ENCODE measurements at regions not wholly inside any gene's neighbourhood (a gene's known extent, or its start where the extent isn't known, plus 50 kb on each side); places are given as distances from the start of the nearest gene placed in this dataset.
"Not testable (repeated sequence)": the region's sequence is repeated elsewhere in the genome, so short reads cannot be mapped to it uniquely, and the experiment has no call there.

- 50 to 75% methylated on average over 2 to 5 of the region's 5 CpGs for WGBS, 2 experiments (ENCODE audit: insufficient coverage in 2 of 2)
- no peak overlapping the region for H3K4me3 ChIP-seq (ENCODE audit: extremely low read depth, insufficient read depth, low read length, poor library complexity, severe bottlenecking)
- H3K27ac ChIP-seq (ENCODE audit: low read depth, low read length, severe bottlenecking) = no peak overlapping the region
- no peaks in the 10 kb centered on the region for H3K36me3 ChIP-seq (ENCODE audit: control insufficient read depth, insufficient read depth, low read length)
- peaks cover 50% of the 10 kb centered on the region for H3K4me1 ChIP-seq (ENCODE audit: control insufficient read depth, insufficient read depth, low read length, poor library complexity, severe bottlenecking)
- no peaks in the 10 kb centered on the region for H3K9me3 ChIP-seq (ENCODE audit: control insufficient read depth, low read length)
Measured at GRCh38 chr17:36845916-36846315, 91.4 kb upstream of the LHX1 start.

GRCh38 chr17:36846410-36847292 lies 90.6 kb upstream of the LHX1 start:
- peaks cover 55% of the 10 kb centered on the region for H3K4me1 ChIP-seq (ENCODE audit: control insufficient read depth, insufficient read depth, low read length, poor library complexity, severe bottlenecking)
- WGBS, 2 experiments (ENCODE audit: insufficient coverage in 2 of 2) = 59 to 73% methylated on average over 11 of the region's 14 CpGs

GRCh38 chr17:36848008-36848902 lies 89.0 kb upstream of the LHX1 start:
- Histone ChIP-seq H3K36me3 (ENCODE audit: control insufficient read depth, insufficient read depth, low read length) (no peaks in the 10 kb centered on the region), H3K9me3 (ENCODE audit: control insufficient read depth, low read length) (no peaks in the 10 kb centered on the region), H3K27ac (ENCODE audit: low read depth, low read length, severe bottlenecking) (no peak overlapping the region), H3K4me1 (ENCODE audit: control insufficient read depth, insufficient read depth, low read length, poor library complexity, severe bottlenecking) (peaks cover 57% of the 10 kb centered on the region), H3K4me3 (ENCODE audit: extremely low read depth, insufficient read depth, low read length, poor library complexity, severe bottlenecking) (no peak overlapping the region)
- WGBS, 2 experiments (ENCODE audit: insufficient coverage in 2 of 2) = 74 to 78% methylated on average over 3 to 7 of the region's 10 CpGs

More at GRCh38 chr17:36846410-36847292, 90.6 kb upstream of the LHX1 start:
- H3K27ac ChIP-seq (ENCODE audit: low read depth, low read length, severe bottlenecking) = no peak overlapping the region
- H3K36me3 ChIP-seq (ENCODE audit: control insufficient read depth, insufficient read depth, low read length) = no peaks in the 10 kb centered on the region
- no peak overlapping the region for H3K4me3 ChIP-seq (ENCODE audit: extremely low read depth, insufficient read depth, low read length, poor library complexity, severe bottlenecking)
- no peaks in the 10 kb centered on the region for H3K9me3 ChIP-seq (ENCODE audit: control insufficient read depth, low read length)

GRCh38 chr17:36849020-36849419 lies 88.3 kb upstream of the LHX1 start:
- not testable (repeated sequence) for H3K36me3 ChIP-seq (ENCODE audit: control insufficient read depth, insufficient read depth, low read length); H3K4me3 ChIP-seq (ENCODE audit: extremely low read depth, insufficient read depth, low read length, poor library complexity, severe bottlenecking); H3K27ac ChIP-seq (ENCODE audit: low read depth, low read length, severe bottlenecking); H3K9me3 ChIP-seq (ENCODE audit: control insufficient read depth, low read length)
- peaks cover 57% of the 10 kb centered on the region for H3K4me1 ChIP-seq (ENCODE audit: control insufficient read depth, insufficient read depth, low read length, poor library complexity, severe bottlenecking)
- 92 to 97% methylated on average over 9 of the region's 9 CpGs for WGBS, 2 experiments (ENCODE audit: insufficient coverage in 2 of 2)

- Histone ChIP-seq H3K36me3 (ENCODE audit: control insufficient read depth, insufficient read depth, low read length) (no peaks in the 10 kb centered on the region), H3K4me3 (ENCODE audit: extremely low read depth, insufficient read depth, low read length, poor library complexity, severe bottlenecking) (no peak overlapping the region), H3K9me3 (ENCODE audit: control insufficient read depth, low read length) (no peaks in the 10 kb centered on the region), H3K27ac (ENCODE audit: low read depth, low read length, severe bottlenecking) (peak overlapping the region; percentile 82), H3K4me1 (ENCODE audit: control insufficient read depth, insufficient read depth, low read length, poor library complexity, severe bottlenecking) (peaks cover 57% of the 10 kb centered on the region)
- 32% methylated on average over 7 to 8 of the region's 9 CpGs for WGBS, 2 experiments (ENCODE audit: insufficient coverage in 2 of 2)
Measured at GRCh38 chr17:36849871-36850348, 87.4 kb upstream of the LHX1 start.

- WGBS, 2 experiments (ENCODE audit: insufficient coverage in 2 of 2) = 67 to 87% methylated on average over 4 to 5 of the region's 5 CpGs
- Histone ChIP-seq H3K27ac (ENCODE audit: low read depth, low read length, severe bottlenecking) (peak overlapping the region; percentile 82), H3K4me1 (ENCODE audit: control insufficient read depth, insufficient read depth, low read length, poor library complexity, severe bottlenecking) (peaks cover 49% of the 10 kb centered on the region), H3K36me3 (ENCODE audit: control insufficient read depth, insufficient read depth, low read length) (no peaks in the 10 kb centered on the region), H3K9me3 (ENCODE audit: control insufficient read depth, low read length) (no peaks in the 10 kb centered on the region), H3K4me3 (ENCODE audit: extremely low read depth, insufficient read depth, low read length, poor library complexity, severe bottlenecking) (no peak overlapping the region)
Measured at GRCh38 chr17:36850790-36851189, 86.5 kb upstream of the LHX1 start.

- 63 to 95% methylated on average over 2 of the region's 7 CpGs for WGBS, 2 experiments (ENCODE audit: insufficient coverage in 2 of 2)
- Histone ChIP-seq H3K27ac (ENCODE audit: low read depth, low read length, severe bottlenecking) (peak overlapping the region; percentile 49), H3K4me1 (ENCODE audit: control insufficient read depth, insufficient read depth, low read length, poor library complexity, severe bottlenecking) (peaks cover 44% of the 10 kb centered on the region), H3K36me3 (ENCODE audit: control insufficient read depth, insufficient read depth, low read length) (no peaks in the 10 kb centered on the region), H3K4me3 (ENCODE audit: extremely low read depth, insufficient read depth, low read length, poor library complexity, severe bottlenecking) (no peak overlapping the region), H3K9me3 (ENCODE audit: control insufficient read depth, low read length) (no peaks in the 10 kb centered on the region)
Measured at GRCh38 chr17:36851250-36851649, 86.0 kb upstream of the LHX1 start.

- no CpG with 5 or more reads among the region's 1 CpG for WGBS, 2 experiments (ENCODE audit: insufficient coverage in 2 of 2)
Measured at GRCh38 chr17:36852478-36852877, 84.8 kb upstream of the LHX1 start.

GRCh38 chr17:36854982-36855381 lies 82.3 kb upstream of the LHX1 start:
- Histone ChIP-seq H3K36me3 (ENCODE audit: control insufficient read depth, insufficient read depth, low read length) (no peaks in the 10 kb centered on the region), H3K4me3 (ENCODE audit: extremely low read depth, insufficient read depth, low read length, poor library complexity, severe bottlenecking) (no peak overlapping the region), H3K4me1 (ENCODE audit: control insufficient read depth, insufficient read depth, low read length, poor library complexity, severe bottlenecking) (peaks cover 16% of the 10 kb centered on the region), H3K9me3 (ENCODE audit: control insufficient read depth, low read length) (no peaks in the 10 kb centered on the region), H3K27ac (ENCODE audit: low read depth, low read length, severe bottlenecking) (no peak overlapping the region)
- no CpG with 5 or more reads among the region's 3 CpGs for WGBS, 2 experiments (ENCODE audit: insufficient coverage in 2 of 2)

More at GRCh38 chr17:36852478-36852877, 84.8 kb upstream of the LHX1 start:
- not testable (repeated sequence) for H3K27ac ChIP-seq (ENCODE audit: low read depth, low read length, severe bottlenecking); H3K4me3 ChIP-seq (ENCODE audit: extremely low read depth, insufficient read depth, low read length, poor library complexity, severe bottlenecking); H3K36me3 ChIP-seq (ENCODE audit: control insufficient read depth, insufficient read depth, low read length); H3K9me3 ChIP-seq (ENCODE audit: control insufficient read depth, low read length)
- H3K4me1 ChIP-seq (ENCODE audit: control insufficient read depth, insufficient read depth, low read length, poor library complexity, severe bottlenecking) = peaks cover 32% of the 10 kb centered on the region

- no peaks in the 10 kb centered on the region for H3K9me3 ChIP-seq (ENCODE audit: control insufficient read depth, low read length)
- peaks cover 12% of the 10 kb centered on the region for H3K4me1 ChIP-seq (ENCODE audit: control insufficient read depth, insufficient read depth, low read length, poor library complexity, severe bottlenecking)
- WGBS, 2 experiments (ENCODE audit: insufficient coverage in 2 of 2) = 90 to 95% methylated on average over 2 to 4 of the region's 4 CpGs
- H3K4me3 ChIP-seq (ENCODE audit: extremely low read depth, insufficient read depth, low read length, poor library complexity, severe bottlenecking) = no peak overlapping the region
- no peaks in the 10 kb centered on the region for H3K36me3 ChIP-seq (ENCODE audit: control insufficient read depth, insufficient read depth, low read length)
- no peak overlapping the region for H3K27ac ChIP-seq (ENCODE audit: low read depth, low read length, severe bottlenecking)
Measured at GRCh38 chr17:36855459-36855858, 81.8 kb upstream of the LHX1 start.
